ENCODE measurements at regions not wholly inside any gene's neighbourhood (a gene's known extent, or its start where the extent isn't known, plus 50 kb on each side); places are given as distances from the start of the nearest gene placed in this dataset.

DNA sequence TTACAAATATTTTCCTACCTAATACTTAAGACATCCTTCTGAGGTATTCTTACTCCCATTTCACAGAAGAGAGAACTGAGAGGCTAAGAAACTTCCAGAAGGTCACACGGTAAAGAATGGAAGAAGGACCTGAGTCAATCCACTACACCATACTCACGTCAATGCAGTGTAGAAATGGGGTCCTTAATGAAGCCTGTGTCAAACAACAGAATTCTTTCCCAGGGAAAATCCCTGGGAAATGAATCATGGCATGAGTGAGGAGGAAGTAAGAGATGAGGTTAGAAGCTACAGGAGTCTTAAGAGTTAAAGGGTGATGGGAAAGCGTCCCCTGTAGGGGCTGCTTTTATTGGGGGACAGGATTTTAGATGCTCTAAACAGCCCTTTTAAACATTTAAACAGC is 147.9 kb downstream of the C11orf91 start:
- no peak for ATAC-seq (ENCODE audit: low read depth)
- Histone ChIP-seq H3K4me3 (ENCODE audit: control extremely low read depth in 1 of 5, extremely low read depth in 1 of 5, insufficient read depth in 1 of 5, low read depth in 2 of 5, low read length in 4 of 5) (no peak overlapping the region), H4K20me1 (ENCODE audit: control insufficient read depth, insufficient read depth, low read length, poor library complexity, severe bottlenecking) (no peaks in the 10 kb centered on the region), H3K36me3 (replicated peaks in 1 of 2; ENCODE audit: control extremely low read depth in 1 of 2, control insufficient read depth in 1 of 2, extremely low read depth in 1 of 2, insufficient read depth in 2 of 2, low read length in 1 of 2) (no peaks in the 10 kb centered on the region), H3K4me2 (replicated peaks; ENCODE audit: low read depth, low read length, poor library complexity, severe bottlenecking) (no peak overlapping the region), H3K27me3 (replicated peaks in 1 of 4; ENCODE audit: control extremely low read depth in 1 of 4, control insufficient read depth in 3 of 4, insufficient read depth in 4 of 4, low read length in 3 of 4) (peaks cover 0 to 9% (median 2%) of the 10 kb centered on the region in 4 experiments), H3K9ac (ENCODE audit: low read length) (no peak overlapping the region), H3K27ac (ENCODE audit: low read length in 2 of 2) (no peak overlapping the region), H3K9me3 (ENCODE audit: control extremely low read depth in 1 of 3, control insufficient read depth in 2 of 3, insufficient read depth in 1 of 3, low read length in 2 of 3) (no peaks in the 10 kb centered on the region), H2AFZ (ENCODE audit: insufficient read depth, low read depth, low read length, poor library complexity, severe bottlenecking) (no peak overlapping the region), H3K4me1 (ENCODE audit: control insufficient read depth in 2 of 2, insufficient read depth in 2 of 2, low read length in 2 of 2) (no peaks in the 10 kb centered on the region), H3K79me2 (ENCODE audit: control insufficient read depth, insufficient read depth, low read length) (no peaks in the 10 kb centered on the region)
- Mint-ChIP-seq H3K27me3 (peaks cover 15% of the 10 kb centered on the region), H3K4me1 (no peaks in the 10 kb centered on the region), H3K9me3 (ENCODE audit: insufficient read depth) (no peaks in the 10 kb centered on the region), H3K4me3 (no peak overlapping the region), H3K27ac (no peak overlapping the region)
- no peak for DNase-seq
- ChIA-PET CTCF (no interaction called here), POLR2A (no interaction called here)
- TF ChIP-seq EZH2 (IDR thresholded peaks at IDR 0.05; ENCODE audit: borderline replicate concordance, insufficient read depth, low read depth, low read length, poor library complexity, severe bottlenecking), result no peak
- WGBS (ENCODE audit: insufficient coverage), result no CpG with 5 or more reads among the region's 3 CpGs
- intact Hi-C loops (cut with micrococcal nuclease), result no loop called here

GRCh38 chr11:33551051-33551450 is 149.6 kb downstream of the C11orf91 start:
- CTCF ChIA-PET, result no interaction called here
- H3K4me3 ChIP-seq (ENCODE audit: control extremely low read depth in 1 of 5, extremely low read depth in 1 of 5, insufficient read depth in 1 of 5, low read depth in 2 of 5, low read length in 4 of 5), result no peak overlapping the region

More at GRCh38 chr11:33551051-33551450, 149.6 kb downstream of the C11orf91 start:
- Histone ChIP-seq H3K4me2 (replicated peaks; ENCODE audit: low read depth, low read length, poor library complexity, severe bottlenecking) (no peak overlapping the region), H3K27me3 (replicated peaks in 1 of 4; ENCODE audit: control extremely low read depth in 1 of 4, control insufficient read depth in 3 of 4, insufficient read depth in 4 of 4, low read length in 3 of 4) (peaks cover 0 to 10% (median 4%) of the 10 kb centered on the region in 4 experiments), H3K27ac (ENCODE audit: low read length in 2 of 2) (no peak overlapping the region), H3K4me1 (ENCODE audit: control insufficient read depth in 2 of 2, insufficient read depth in 2 of 2, low read length in 2 of 2) (no peaks in the 10 kb centered on the region), H2AFZ (ENCODE audit: insufficient read depth, low read depth, low read length, poor library complexity, severe bottlenecking) (no peak overlapping the region), H3K79me2 (ENCODE audit: control insufficient read depth, insufficient read depth, low read length) (no peaks in the 10 kb centered on the region), H4K20me1 (ENCODE audit: control insufficient read depth, insufficient read depth, low read length, poor library complexity, severe bottlenecking) (no peaks in the 10 kb centered on the region), H3K9me3 (ENCODE audit: control extremely low read depth in 1 of 3, control insufficient read depth in 2 of 3, insufficient read depth in 1 of 3, low read length in 2 of 3) (no peaks in the 10 kb centered on the region), H3K9ac (ENCODE audit: low read length) (no peak overlapping the region), H3K36me3 (replicated peaks in 1 of 2; ENCODE audit: control extremely low read depth in 1 of 2, control insufficient read depth in 1 of 2, extremely low read depth in 1 of 2, insufficient read depth in 2 of 2, low read length in 1 of 2) (no peaks in the 10 kb centered on the region)
- H3K9me3 Mint-ChIP-seq (ENCODE audit: insufficient read depth), result no peaks in the 10 kb centered on the region
- intact Hi-C loops (cut with micrococcal nuclease), result no loop called here
- 100% methylated on average over 2 of the region's 3 CpGs for WGBS (ENCODE audit: insufficient coverage)
- POLR2A ChIA-PET, result no interaction called here
- ATAC-seq (ENCODE audit: low read depth) (no peak), DNase-seq (no peak)
- no peak overlapping the region for H3K27ac Mint-ChIP-seq
- TF ChIP-seq EZH2 (IDR thresholded peaks at IDR 0.05; ENCODE audit: borderline replicate concordance, insufficient read depth, low read depth, low read length, poor library complexity, severe bottlenecking) (no peak), CTCF (IDR thresholded peaks at IDR 0.05) (no peak)
- peaks cover 20% of the 10 kb centered on the region for H3K27me3 Mint-ChIP-seq
- H3K4me1 Mint-ChIP-seq, result no peaks in the 10 kb centered on the region
- no peak overlapping the region for H3K4me3 Mint-ChIP-seq

All from B cell (primary cell).